ENCODE measurements at regions not wholly inside any gene's neighbourhood (a gene's known extent, or its start where the extent isn't known, plus 50 kb on each side); places are given as distances from the start of the nearest gene placed in this dataset.

DNA sequence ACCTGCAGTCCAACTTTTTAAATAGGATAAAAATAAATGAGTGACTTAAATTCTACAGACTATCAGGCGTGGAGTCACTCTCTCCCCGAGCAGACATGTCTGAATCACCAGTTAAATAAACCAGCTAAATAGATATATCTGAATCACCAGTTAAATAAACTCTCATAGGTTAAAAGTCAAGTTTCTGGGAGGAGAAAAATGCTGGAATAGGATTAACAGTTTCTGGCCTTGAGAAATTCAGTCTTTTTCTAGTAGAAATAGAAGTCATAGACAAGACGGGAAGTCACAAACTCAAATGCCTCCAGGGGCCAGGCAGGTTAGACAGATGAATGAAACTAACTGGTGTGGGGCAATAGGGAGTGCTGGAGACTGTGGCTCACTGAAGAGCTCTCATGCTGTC lies 258.6 kb upstream of the TMEM132C start:
- no peak for ATAC-seq
- peaks cover 77% of the 10 kb centered on the region for H3K9me3 Mint-ChIP-seq
- POLR2A ChIA-PET, result no interaction called here
- H3K4me1 Mint-ChIP-seq, result no peaks in the 10 kb centered on the region
- CTCF ChIA-PET, result no interaction called here
- H3K36me3 Mint-ChIP-seq, result peaks cover 74% of the 10 kb centered on the region
- H3K27ac Mint-ChIP-seq, result no peak overlapping the region
- no peak for DNase-seq (ENCODE audit: low spot score)
- no peak overlapping the region for H3K4me3 Mint-ChIP-seq
- peaks cover 3% of the 10 kb centered on the region; the same call in 1 of the 2 replicates for H3K27me3 Mint-ChIP-seq (ENCODE audit: low read depth)
- TF ChIP-seq ZNF121 (CRISPR knock-in tag; IDR thresholded peaks at IDR 0.05) (no peak), RELA (CRISPR knock-in tag; IDR thresholded peaks at IDR 0.05; ENCODE audit: borderline replicate concordance) (no peak), CBFB (CRISPR knock-in tag; IDR thresholded peaks at IDR 0.05; ENCODE audit: low read depth) (no peak), CDX4 (CRISPR knock-in tag; IDR thresholded peaks at IDR 0.05; ENCODE audit: borderline replicate concordance) (no peak), FOXK1 (CRISPR knock-in tag; IDR thresholded peaks at IDR 0.05) (no peak), ATF2 (CRISPR knock-in tag; IDR thresholded peaks at IDR 0.05; ENCODE audit: borderline replicate concordance, low read depth) (no peak), MLX (CRISPR knock-in tag; IDR thresholded peaks at IDR 0.05) (no peak), ESRRA (CRISPR knock-in tag; IDR thresholded peaks at IDR 0.05; ENCODE audit: borderline replicate concordance) (no peak), MAX (CRISPR knock-in tag; IDR thresholded peaks at IDR 0.05) (no peak), ZBTB21 (CRISPR knock-in tag; IDR thresholded peaks at IDR 0.05; ENCODE audit: borderline replicate concordance) (no peak), EMX1 (CRISPR knock-in tag; IDR thresholded peaks at IDR 0.05) (no peak), TP53 (CRISPR knock-in tag; IDR thresholded peaks at IDR 0.05) (no peak), GABPB1 (CRISPR knock-in tag; IDR thresholded peaks at IDR 0.05) (no peak), ZNF671 (CRISPR knock-in tag; IDR thresholded peaks at IDR 0.05) (no peak)
- TF ChIP-seq, protein P1, sequence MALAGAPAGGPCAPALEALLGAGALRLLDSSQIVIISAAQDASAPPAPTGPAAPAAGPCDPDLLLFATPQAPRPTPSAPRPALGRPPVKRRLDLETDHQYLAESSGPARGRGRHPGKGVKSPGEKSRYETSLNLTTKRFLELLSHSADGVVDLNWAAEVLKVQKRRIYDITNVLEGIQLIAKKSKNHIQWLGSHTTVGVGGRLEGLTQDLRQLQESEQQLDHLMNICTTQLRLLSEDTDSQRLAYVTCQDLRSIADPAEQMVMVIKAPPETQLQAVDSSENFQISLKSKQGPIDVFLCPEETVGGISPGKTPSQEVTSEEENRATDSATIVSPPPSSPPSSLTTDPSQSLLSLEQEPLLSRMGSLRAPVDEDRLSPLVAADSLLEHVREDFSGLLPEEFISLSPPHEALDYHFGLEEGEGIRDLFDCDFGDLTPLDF (CRISPR knock-in tag; IDR thresholded peaks at IDR 0.05), result no peak
- TF ChIP-seq, protein P2, sequence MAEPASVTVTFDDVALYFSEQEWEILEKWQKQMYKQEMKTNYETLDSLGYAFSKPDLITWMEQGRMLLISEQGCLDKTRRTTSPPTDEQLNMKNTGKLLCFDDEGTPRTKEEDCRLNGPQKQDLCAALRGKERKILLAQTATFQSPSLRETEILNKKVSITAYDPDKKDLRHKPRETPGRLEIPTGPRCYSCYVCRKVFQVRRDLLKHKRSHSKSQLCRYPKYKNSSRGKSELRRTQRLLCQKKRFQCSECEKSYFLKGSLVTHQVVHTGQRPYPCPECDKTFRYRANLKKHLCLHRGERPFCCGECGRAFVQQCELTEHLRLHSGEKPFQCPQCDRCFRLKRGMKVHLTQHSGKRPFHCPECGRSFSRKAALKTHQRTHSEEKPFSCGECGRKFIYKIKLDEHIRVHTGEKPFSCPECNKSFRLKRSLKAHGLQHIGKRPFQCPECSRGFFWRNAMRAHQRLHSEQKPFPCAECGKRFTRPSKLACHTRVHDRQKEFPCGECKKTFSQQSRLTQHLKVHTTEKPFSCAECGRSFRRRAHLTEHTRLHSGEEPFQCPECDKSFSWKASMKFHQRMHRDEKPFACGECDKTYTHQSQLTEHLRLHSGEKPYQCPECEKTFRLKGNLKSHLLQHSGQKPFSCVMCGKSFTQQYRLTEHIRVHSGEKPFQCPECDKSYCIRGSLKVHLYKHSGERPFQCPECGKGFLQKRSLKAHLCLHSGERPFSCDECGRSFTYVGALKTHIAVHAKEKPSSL (CRISPR knock-in tag; conservative IDR thresholded peaks at IDR 0.05), result no peak
- TF ChIP-seq, protein P3, sequence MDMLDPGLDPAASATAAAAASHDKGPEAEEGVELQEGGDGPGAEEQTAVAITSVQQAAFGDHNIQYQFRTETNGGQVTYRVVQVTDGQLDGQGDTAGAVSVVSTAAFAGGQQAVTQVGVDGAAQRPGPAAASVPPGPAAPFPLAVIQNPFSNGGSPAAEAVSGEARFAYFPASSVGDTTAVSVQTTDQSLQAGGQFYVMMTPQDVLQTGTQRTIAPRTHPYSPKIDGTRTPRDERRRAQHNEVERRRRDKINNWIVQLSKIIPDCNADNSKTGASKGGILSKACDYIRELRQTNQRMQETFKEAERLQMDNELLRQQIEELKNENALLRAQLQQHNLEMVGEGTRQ (CRISPR knock-in tag; IDR thresholded peaks at IDR 0.05), result no peak
- TF ChIP-seq, protein P4, sequence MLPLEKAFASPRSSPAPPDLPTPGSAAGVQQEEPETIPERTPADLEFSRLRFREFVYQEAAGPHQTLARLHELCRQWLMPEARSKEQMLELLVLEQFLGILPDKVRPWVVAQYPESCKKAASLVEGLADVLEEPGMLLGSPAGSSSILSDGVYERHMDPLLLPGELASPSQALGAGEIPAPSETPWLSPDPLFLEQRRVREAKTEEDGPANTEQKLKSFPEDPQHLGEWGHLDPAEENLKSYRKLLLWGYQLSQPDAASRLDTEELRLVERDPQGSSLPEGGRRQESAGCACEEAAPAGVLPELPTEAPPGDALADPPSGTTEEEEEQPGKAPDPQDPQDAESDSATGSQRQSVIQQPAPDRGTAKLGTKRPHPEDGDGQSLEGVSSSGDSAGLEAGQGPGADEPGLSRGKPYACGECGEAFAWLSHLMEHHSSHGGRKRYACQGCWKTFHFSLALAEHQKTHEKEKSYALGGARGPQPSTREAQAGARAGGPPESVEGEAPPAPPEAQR (CRISPR knock-in tag; IDR thresholded peaks at IDR 0.05), result no peak
- TF ChIP-seq, protein P5, sequence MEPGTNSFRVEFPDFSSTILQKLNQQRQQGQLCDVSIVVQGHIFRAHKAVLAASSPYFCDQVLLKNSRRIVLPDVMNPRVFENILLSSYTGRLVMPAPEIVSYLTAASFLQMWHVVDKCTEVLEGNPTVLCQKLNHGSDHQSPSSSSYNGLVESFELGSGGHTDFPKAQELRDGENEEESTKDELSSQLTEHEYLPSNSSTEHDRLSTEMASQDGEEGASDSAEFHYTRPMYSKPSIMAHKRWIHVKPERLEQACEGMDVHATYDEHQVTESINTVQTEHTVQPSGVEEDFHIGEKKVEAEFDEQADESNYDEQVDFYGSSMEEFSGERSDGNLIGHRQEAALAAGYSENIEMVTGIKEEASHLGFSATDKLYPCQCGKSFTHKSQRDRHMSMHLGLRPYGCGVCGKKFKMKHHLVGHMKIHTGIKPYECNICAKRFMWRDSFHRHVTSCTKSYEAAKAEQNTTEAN (CRISPR knock-in tag; IDR thresholded peaks at IDR 0.05), result no peak
- TF ChIP-seq, protein P6, sequence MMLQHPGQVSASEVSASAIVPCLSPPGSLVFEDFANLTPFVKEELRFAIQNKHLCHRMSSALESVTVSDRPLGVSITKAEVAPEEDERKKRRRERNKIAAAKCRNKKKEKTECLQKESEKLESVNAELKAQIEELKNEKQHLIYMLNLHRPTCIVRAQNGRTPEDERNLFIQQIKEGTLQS (CRISPR knock-in tag; conservative IDR thresholded peaks at IDR 0.05), result no peak
